ENCODE measurements at regions not wholly inside any gene's neighbourhood (a gene's known extent, or its start where the extent isn't known, plus 50 kb on each side); places are given as distances from the start of the nearest gene placed in this dataset.

- TF ChIP-seq, protein P1, sequence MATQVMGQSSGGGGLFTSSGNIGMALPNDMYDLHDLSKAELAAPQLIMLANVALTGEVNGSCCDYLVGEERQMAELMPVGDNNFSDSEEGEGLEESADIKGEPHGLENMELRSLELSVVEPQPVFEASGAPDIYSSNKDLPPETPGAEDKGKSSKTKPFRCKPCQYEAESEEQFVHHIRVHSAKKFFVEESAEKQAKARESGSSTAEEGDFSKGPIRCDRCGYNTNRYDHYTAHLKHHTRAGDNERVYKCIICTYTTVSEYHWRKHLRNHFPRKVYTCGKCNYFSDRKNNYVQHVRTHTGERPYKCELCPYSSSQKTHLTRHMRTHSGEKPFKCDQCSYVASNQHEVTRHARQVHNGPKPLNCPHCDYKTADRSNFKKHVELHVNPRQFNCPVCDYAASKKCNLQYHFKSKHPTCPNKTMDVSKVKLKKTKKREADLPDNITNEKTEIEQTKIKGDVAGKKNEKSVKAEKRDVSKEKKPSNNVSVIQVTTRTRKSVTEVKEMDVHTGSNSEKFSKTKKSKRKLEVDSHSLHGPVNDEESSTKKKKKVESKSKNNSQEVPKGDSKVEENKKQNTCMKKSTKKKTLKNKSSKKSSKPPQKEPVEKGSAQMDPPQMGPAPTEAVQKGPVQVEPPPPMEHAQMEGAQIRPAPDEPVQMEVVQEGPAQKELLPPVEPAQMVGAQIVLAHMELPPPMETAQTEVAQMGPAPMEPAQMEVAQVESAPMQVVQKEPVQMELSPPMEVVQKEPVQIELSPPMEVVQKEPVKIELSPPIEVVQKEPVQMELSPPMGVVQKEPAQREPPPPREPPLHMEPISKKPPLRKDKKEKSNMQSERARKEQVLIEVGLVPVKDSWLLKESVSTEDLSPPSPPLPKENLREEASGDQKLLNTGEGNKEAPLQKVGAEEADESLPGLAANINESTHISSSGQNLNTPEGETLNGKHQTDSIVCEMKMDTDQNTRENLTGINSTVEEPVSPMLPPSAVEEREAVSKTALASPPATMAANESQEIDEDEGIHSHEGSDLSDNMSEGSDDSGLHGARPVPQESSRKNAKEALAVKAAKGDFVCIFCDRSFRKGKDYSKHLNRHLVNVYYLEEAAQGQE (IDR thresholded peaks at IDR 0.05; ENCODE audit: low read depth) = no peak
- TF ChIP-seq JUND (IDR thresholded peaks at IDR 0.05) (no peak), EZH2 (IDR thresholded peaks at IDR 0.05) (no peak), POLR2AphosphoS5 (IDR thresholded peaks at IDR 0.05; ENCODE audit: low read depth, low read length) (no peak), RAD21 (IDR thresholded peaks at IDR 0.05; ENCODE audit: low read depth) (no peak), FOSL1 (IDR thresholded peaks at IDR 0.05; ENCODE audit: low read depth) (no peak)
Measured at GRCh38 chrX:38891641-38892413, 90.6 kb downstream of the MID1IP1 start (continued).

DNA sequence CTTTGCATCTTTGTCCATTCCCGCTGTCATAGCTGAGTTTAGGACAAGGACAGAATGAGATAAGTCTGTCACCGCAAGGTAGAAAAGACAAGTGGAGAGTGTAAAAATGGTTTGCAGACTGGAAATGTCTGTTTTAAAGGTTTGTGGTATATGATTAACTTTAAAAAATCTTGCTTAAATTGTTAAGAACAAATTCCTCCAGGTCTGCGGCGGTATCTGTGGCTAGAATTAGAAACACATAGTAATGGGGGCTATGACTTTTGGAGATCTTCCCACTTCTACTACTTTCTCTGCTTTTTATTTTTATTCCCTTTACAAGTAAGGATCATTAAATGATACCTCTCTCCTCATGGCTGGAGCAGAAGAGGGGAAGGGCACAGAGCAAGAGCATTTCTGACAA lies 92.2 kb downstream of the MID1IP1 start:
- ChIA-PET RAD21 (ENCODE audit: low non-redundant PET in 1 of 2, low total read pairs in 2 of 2, uncharacterized antibody in 2 of 2, unreplicated experiment in 2 of 2) (no interaction called here), CTCF (no interaction called here), POLR2A (interaction anchor here (0.6 kb wide), 1 partner anchor 89 kb away, joined by 3 read pairs; no protein-coding TSS in a partner anchor)
- no peak overlapping the region for H3K9ac ChIP-seq (ENCODE audit: low read length)
- no peak overlapping the region for H3K4me2 ChIP-seq (ENCODE audit: low read length)
- TF ChIP-seq EGR1 (IDR thresholded peaks at IDR 0.05; ENCODE audit: low read depth) = no peak
- TF ChIP-seq ATF3 (IDR thresholded peaks at IDR 0.05) = no peak
- TF ChIP-seq JUND (IDR thresholded peaks at IDR 0.05) = no peak
- no peak for TF ChIP-seq EZH2 (IDR thresholded peaks at IDR 0.05)
- TF ChIP-seq SP1 (IDR thresholded peaks at IDR 0.05; ENCODE audit: low read depth) = no peak
- TF ChIP-seq EZH2phosphoT487 (IDR thresholded peaks at IDR 0.05; ENCODE audit: borderline replicate concordance) = no peak
- no peak for TF ChIP-seq MAX (IDR thresholded peaks at IDR 0.05)
- TF ChIP-seq, protein P2, sequence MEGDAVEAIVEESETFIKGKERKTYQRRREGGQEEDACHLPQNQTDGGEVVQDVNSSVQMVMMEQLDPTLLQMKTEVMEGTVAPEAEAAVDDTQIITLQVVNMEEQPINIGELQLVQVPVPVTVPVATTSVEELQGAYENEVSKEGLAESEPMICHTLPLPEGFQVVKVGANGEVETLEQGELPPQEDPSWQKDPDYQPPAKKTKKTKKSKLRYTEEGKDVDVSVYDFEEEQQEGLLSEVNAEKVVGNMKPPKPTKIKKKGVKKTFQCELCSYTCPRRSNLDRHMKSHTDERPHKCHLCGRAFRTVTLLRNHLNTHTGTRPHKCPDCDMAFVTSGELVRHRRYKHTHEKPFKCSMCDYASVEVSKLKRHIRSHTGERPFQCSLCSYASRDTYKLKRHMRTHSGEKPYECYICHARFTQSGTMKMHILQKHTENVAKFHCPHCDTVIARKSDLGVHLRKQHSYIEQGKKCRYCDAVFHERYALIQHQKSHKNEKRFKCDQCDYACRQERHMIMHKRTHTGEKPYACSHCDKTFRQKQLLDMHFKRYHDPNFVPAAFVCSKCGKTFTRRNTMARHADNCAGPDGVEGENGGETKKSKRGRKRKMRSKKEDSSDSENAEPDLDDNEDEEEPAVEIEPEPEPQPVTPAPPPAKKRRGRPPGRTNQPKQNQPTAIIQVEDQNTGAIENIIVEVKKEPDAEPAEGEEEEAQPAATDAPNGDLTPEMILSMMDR (IDR thresholded peaks at IDR 0.05 in 2 of 3, conservative IDR thresholded peaks at IDR 0.05 in 1 of 3; ENCODE audit: borderline replicate concordance in 1 of 3, insufficient read depth in 1 of 3, low read depth in 2 of 3, low read length in 2 of 3) = no peak
- TF ChIP-seq CEBPB (IDR thresholded peaks at IDR 0.05; ENCODE audit: low read depth) = no peak
- no peaks in the 10 kb centered on the region for H3K9me3 ChIP-seq (ENCODE audit: control insufficient read depth in 1 of 2, insufficient read depth in 1 of 2, low read depth in 1 of 2, low read length in 2 of 2)
- H3K27me3 ChIP-seq (ENCODE audit: insufficient read depth, low read length) = no peaks in the 10 kb centered on the region
- H3K36me3 ChIP-seq (ENCODE audit: control insufficient read depth in 1 of 2, insufficient read depth in 2 of 2, low read length in 2 of 2) = no peaks in the 10 kb centered on the region
- H3K9me2 ChIP-seq (ENCODE audit: insufficient read depth) = no peaks in the 10 kb centered on the region
- no peak overlapping the region for H3K4me3 ChIP-seq (replicated peaks in 1 of 2; ENCODE audit: low read depth in 1 of 2, low read length in 2 of 2)
- DNase-seq (ENCODE audit: low read depth, low spot score) (no peak), ATAC-seq (no peak)
- no peaks in the 10 kb centered on the region for H4K20me1 ChIP-seq (ENCODE audit: insufficient read depth)
- intact Hi-C loops (cut with micrococcal nuclease) = no loop called here
- no peaks in the 10 kb centered on the region for H3K79me2 ChIP-seq (ENCODE audit: insufficient read depth, low read length)
- no peak overlapping the region for H2AFZ ChIP-seq (ENCODE audit: low read depth, low read length, poor library complexity, severe bottlenecking)
- no peak overlapping the region for H3K27ac ChIP-seq (ENCODE audit: low read depth, low read length)
- no TSS peak for BruUV-seq (replicated peaks)
- no peaks in the 10 kb centered on the region for H3K4me1 ChIP-seq (ENCODE audit: control insufficient read depth in 1 of 2, insufficient read depth in 2 of 2, low read length in 2 of 2)

Measured in HCT116 (cell line).